ENCODE measurements at regions not wholly inside any gene's neighbourhood (a gene's known extent, or its start where the extent isn't known, plus 50 kb on each side); places are given as distances from the start of the nearest gene placed in this dataset.

DNA sequence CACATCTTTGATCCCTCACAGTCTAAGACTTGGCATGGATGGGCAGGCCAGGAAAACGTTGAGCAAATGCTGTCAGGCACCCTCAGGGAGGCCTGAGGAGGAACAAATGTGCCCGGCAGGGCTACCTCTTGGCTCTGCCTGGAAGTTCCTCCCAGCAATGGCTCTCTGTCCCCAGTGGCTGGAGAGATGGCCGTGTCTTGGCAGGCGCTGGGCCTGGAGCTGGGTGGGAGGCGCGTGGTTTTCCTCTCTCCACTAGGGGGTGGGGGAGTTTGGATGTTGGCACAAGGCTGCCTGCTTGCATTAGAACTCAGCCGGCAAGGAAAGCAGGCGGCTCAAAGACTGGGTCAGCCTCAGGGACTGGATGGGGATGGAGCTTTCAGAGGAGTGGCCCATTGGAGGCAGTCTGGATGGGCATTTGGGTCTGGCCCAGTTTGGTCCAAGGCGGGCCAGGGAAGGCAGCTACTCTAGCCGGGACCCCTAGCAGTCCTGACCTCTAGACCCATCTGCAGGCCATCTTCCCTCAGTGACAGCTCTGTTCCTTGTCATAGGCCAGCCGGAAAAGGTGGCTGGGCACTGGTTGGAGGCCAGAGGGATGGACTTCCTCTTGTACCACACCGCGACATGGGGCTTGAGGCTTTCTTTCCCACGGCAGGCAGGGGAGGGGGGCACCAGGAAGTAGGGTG is 68.2 kb upstream of the STC2 start:
- peak; percentile 16 for DNase-seq
- Histone ChIP-seq H2AK5ac (ENCODE audit: low read length, severe bottlenecking) (no peak overlapping the region), H3K4me1 (ENCODE audit: control insufficient read depth, insufficient read depth, low read depth, low read length) (no peaks in the 10 kb centered on the region), H3K27ac (ENCODE audit: low read length, poor library complexity, severe bottlenecking) (no peak overlapping the region), H3K79me1 (replicated peaks; ENCODE audit: low read length, poor library complexity, severe bottlenecking) (no peaks in the 10 kb centered on the region), H3K9ac (ENCODE audit: low read length) (no peak overlapping the region), H2BK5ac (ENCODE audit: low read depth, low read length, poor library complexity, severe bottlenecking) (no peak overlapping the region), H4K91ac (ENCODE audit: low read length) (peak overlapping the region; percentile 95), H3K4ac (ENCODE audit: low read depth in 1 of 2, low read length in 2 of 2) (peak overlapping the region; percentile 85 to 90), H3K4me2 (ENCODE audit: low read length, poor library complexity, severe bottlenecking) (no peak overlapping the region), H2AFZ (ENCODE audit: low read depth, low read length) (peak overlapping the region; percentile 58), H2BK12ac (ENCODE audit: low read length in 2 of 2) (peak overlapping the region; percentile 92 to 98), H3K9me3 (ENCODE audit: control insufficient read depth, low read length) (peaks cover 17% of the 10 kb centered on the region), H3K23ac (ENCODE audit: low read length in 2 of 2) (no peak overlapping the region), H3K27me3 (ENCODE audit: control insufficient read depth in 1 of 2, insufficient read depth in 1 of 2, low read length in 2 of 2) (no peaks in the 10 kb centered on the region), H4K8ac (ENCODE audit: low read length) (peak overlapping the region; percentile 61), H3K4me3 (ENCODE audit: insufficient read depth in 1 of 2, low read depth in 1 of 2, low read length in 2 of 2) (no peak overlapping the region), H2BK120ac (ENCODE audit: low read depth, low read length) (no peak overlapping the region), H3K36me3 (ENCODE audit: control insufficient read depth in 1 of 2, insufficient read depth in 2 of 2, low read depth in 1 of 2, low read length in 2 of 2) (no peaks in the 10 kb centered on the region), H3K14ac (ENCODE audit: low read length in 2 of 2) (peak overlapping the region in 1 of 2 experiments; percentile 84), H3K18ac (ENCODE audit: low read depth in 1 of 2, low read length in 2 of 2) (peak overlapping the region; percentile 85 to 96), H2BK15ac (ENCODE audit: low read depth, poor library complexity, severe bottlenecking) (peak overlapping the region; percentile 9)
- 78% methylated on average over 14 of the region's 14 CpGs for WGBS

DNA sequence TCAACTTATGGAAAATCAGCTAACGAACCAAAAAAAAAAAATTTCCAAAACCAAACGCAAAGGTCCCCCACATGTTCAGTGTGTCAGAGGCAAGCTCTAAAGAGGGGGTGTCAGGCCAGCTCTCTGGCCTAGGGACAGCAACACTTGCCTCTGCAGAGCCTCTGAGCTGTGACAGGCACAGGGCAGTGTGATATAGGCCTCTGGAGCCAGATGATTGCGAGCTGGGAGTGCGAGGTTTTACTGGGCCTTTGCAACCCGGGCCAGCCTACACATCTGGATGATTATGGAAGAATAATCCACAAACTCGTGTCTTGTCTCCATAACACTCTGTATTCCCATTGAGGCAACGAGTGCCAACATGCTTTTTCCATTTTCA is 67.7 kb upstream of the STC2 start:
- no peak for DNase-seq
- no peak overlapping the region for H2BK120ac ChIP-seq (ENCODE audit: low read depth, low read length)
- 95% methylated on average over 7 of the region's 7 CpGs for WGBS

DNA sequence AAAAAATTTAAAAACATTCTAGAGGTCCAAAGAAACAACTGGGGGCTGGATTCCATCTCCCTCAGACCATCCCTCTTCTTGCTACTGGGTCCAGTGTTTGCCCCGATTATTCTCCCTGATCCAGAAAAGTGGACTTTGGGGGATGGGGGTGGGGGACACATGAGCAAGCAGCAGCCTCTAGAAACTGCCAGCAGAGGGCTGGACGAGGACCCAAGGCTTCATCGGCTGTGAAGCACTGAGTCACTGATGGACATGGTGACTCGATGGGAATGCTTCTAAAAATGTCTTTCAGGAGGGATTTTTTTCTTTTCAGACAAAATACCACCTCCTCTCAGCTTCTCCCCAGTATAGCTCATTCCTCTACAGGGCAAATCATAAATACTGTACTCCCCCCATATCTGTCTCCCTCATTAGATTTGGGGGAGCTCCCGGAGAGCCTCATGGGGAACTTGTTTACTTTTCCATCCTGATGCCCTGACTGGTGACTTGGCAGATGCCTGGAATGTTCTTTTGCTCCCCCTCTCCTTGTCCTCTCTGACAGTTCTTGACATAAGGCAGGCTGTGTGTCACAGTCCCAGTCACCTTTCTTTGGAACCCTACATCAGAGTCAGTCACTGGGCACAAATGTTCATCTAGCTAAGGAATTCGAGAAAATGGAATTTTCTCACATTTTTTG is 67.2 kb upstream of the STC2 start:
- H4K8ac ChIP-seq (ENCODE audit: low read length), result no peak overlapping the region
- no peaks in the 10 kb centered on the region for H3K27me3 ChIP-seq (ENCODE audit: control insufficient read depth in 1 of 2, insufficient read depth in 1 of 2, low read length in 2 of 2)
- peaks cover 17% of the 10 kb centered on the region for H3K9me3 ChIP-seq (ENCODE audit: control insufficient read depth, low read length)
- H3K4ac ChIP-seq (ENCODE audit: low read depth in 1 of 2, low read length in 2 of 2), result peak overlapping the region in 1 of 2 experiments; percentile 24
- H3K23ac ChIP-seq (ENCODE audit: low read length in 2 of 2), result no peak overlapping the region
- no peak overlapping the region for H2AK5ac ChIP-seq (ENCODE audit: low read length, severe bottlenecking)
- H3K4me3 ChIP-seq (ENCODE audit: insufficient read depth in 1 of 2, low read depth in 1 of 2, low read length in 2 of 2), result no peak overlapping the region
- peak; percentile 68 for DNase-seq
- no peak overlapping the region for H2AFZ ChIP-seq (ENCODE audit: low read depth, low read length)
- no peaks in the 10 kb centered on the region for H3K36me3 ChIP-seq (ENCODE audit: control insufficient read depth in 1 of 2, insufficient read depth in 2 of 2, low read depth in 1 of 2, low read length in 2 of 2)
- no peak overlapping the region for H3K4me2 ChIP-seq (ENCODE audit: low read length, poor library complexity, severe bottlenecking)
- no peak overlapping the region for H2BK5ac ChIP-seq (ENCODE audit: low read depth, low read length, poor library complexity, severe bottlenecking)
- no peaks in the 10 kb centered on the region for H3K79me1 ChIP-seq (replicated peaks; ENCODE audit: low read length, poor library complexity, severe bottlenecking)
- no peak overlapping the region for H2BK120ac ChIP-seq (ENCODE audit: low read depth, low read length)
- no peaks in the 10 kb centered on the region for H3K4me1 ChIP-seq (ENCODE audit: control insufficient read depth, insufficient read depth, low read depth, low read length)
- no peak overlapping the region for H3K14ac ChIP-seq (ENCODE audit: low read length in 2 of 2)
- WGBS, result 74% methylated on average over 4 of the region's 6 CpGs
- H3K18ac ChIP-seq (ENCODE audit: low read depth in 1 of 2, low read length in 2 of 2), result no peak overlapping the region
- no peak overlapping the region for H3K27ac ChIP-seq (ENCODE audit: low read length, poor library complexity, severe bottlenecking)
- peak overlapping the region; percentile 44 for H3K9ac ChIP-seq (ENCODE audit: low read length)
- H2BK12ac ChIP-seq (ENCODE audit: low read length in 2 of 2), result peak overlapping the region in 1 of 2 experiments; percentile 8
- no peak overlapping the region for H2BK15ac ChIP-seq (ENCODE audit: low read depth, poor library complexity, severe bottlenecking)
- no peak overlapping the region for H4K91ac ChIP-seq (ENCODE audit: low read length)

More for the DNA sequence above, 67.7 kb upstream of the STC2 start:
- Histone ChIP-seq H4K91ac (ENCODE audit: low read length) (no peak overlapping the region), H3K4me1 (ENCODE audit: control insufficient read depth, insufficient read depth, low read depth, low read length) (no peaks in the 10 kb centered on the region), H3K27ac (ENCODE audit: low read length, poor library complexity, severe bottlenecking) (no peak overlapping the region), H3K27me3 (ENCODE audit: control insufficient read depth in 1 of 2, insufficient read depth in 1 of 2, low read length in 2 of 2) (no peaks in the 10 kb centered on the region), H3K79me1 (replicated peaks; ENCODE audit: low read length, poor library complexity, severe bottlenecking) (no peaks in the 10 kb centered on the region), H2BK5ac (ENCODE audit: low read depth, low read length, poor library complexity, severe bottlenecking) (no peak overlapping the region), H2BK15ac (ENCODE audit: low read depth, poor library complexity, severe bottlenecking) (no peak overlapping the region), H3K18ac (ENCODE audit: low read depth in 1 of 2, low read length in 2 of 2) (peak overlapping the region in 1 of 2 experiments; percentile 96), H3K4me2 (ENCODE audit: low read length, poor library complexity, severe bottlenecking) (no peak overlapping the region), H3K14ac (ENCODE audit: low read length in 2 of 2) (no peak overlapping the region), H3K9me3 (ENCODE audit: control insufficient read depth, low read length) (peaks cover 17% of the 10 kb centered on the region), H3K4ac (ENCODE audit: low read depth in 1 of 2, low read length in 2 of 2) (no peak overlapping the region), H3K4me3 (ENCODE audit: insufficient read depth in 1 of 2, low read depth in 1 of 2, low read length in 2 of 2) (no peak overlapping the region), H4K8ac (ENCODE audit: low read length) (no peak overlapping the region), H3K36me3 (ENCODE audit: control insufficient read depth in 1 of 2, insufficient read depth in 2 of 2, low read depth in 1 of 2, low read length in 2 of 2) (no peaks in the 10 kb centered on the region), H3K9ac (ENCODE audit: low read length) (peak overlapping the region; percentile 44), H3K23ac (ENCODE audit: low read length in 2 of 2) (no peak overlapping the region), H2BK12ac (ENCODE audit: low read length in 2 of 2) (peak overlapping the region in 1 of 2 experiments; percentile 33), H2AK5ac (ENCODE audit: low read length, severe bottlenecking) (no peak overlapping the region), H2AFZ (ENCODE audit: low read depth, low read length) (no peak overlapping the region)

DNA sequence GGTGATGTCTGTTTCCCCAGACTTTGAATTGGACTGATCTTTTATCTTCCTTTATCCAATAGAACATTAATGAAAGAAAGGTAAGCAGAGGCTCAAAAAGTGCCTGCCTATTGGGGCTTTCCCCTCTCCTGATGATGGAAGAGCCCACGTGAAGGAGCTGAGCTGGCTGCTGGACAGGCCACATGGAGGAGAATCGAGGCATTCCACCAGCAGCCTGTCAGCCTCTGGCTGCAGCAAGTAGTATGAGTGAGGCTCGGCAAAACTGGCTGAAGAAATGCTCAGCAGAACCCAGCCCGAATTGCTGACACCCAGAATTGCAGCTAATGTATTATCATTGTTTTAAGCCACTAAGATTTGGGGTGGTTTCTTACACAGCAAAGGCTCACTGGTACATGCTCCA is 66.5 kb upstream of the STC2 start:
- no peak overlapping the region for H2BK12ac ChIP-seq (ENCODE audit: low read length in 2 of 2)
- H2AK5ac ChIP-seq (ENCODE audit: low read length, severe bottlenecking), result no peak overlapping the region
- no peaks in the 10 kb centered on the region for H3K27me3 ChIP-seq (ENCODE audit: control insufficient read depth in 1 of 2, insufficient read depth in 1 of 2, low read length in 2 of 2)
- no peak for DNase-seq
- no peak overlapping the region for H3K14ac ChIP-seq (ENCODE audit: low read length in 2 of 2)
- H3K18ac ChIP-seq (ENCODE audit: low read depth in 1 of 2, low read length in 2 of 2), result no peak overlapping the region
- no peaks in the 10 kb centered on the region for H3K79me1 ChIP-seq (replicated peaks; ENCODE audit: low read length, poor library complexity, severe bottlenecking)
- no peak overlapping the region for H2AFZ ChIP-seq (ENCODE audit: low read depth, low read length)
- H2BK120ac ChIP-seq (ENCODE audit: low read depth, low read length), result no peak overlapping the region
- no peak overlapping the region for H3K4ac ChIP-seq (ENCODE audit: low read depth in 1 of 2, low read length in 2 of 2)
- H3K9me3 ChIP-seq (ENCODE audit: control insufficient read depth, low read length), result peaks cover 17% of the 10 kb centered on the region
- H3K9ac ChIP-seq (ENCODE audit: low read length), result peak overlapping the region; percentile 44
- no peak overlapping the region for H3K23ac ChIP-seq (ENCODE audit: low read length in 2 of 2)
- WGBS, result 90% methylated on average over 4 of the region's 4 CpGs
- H4K91ac ChIP-seq (ENCODE audit: low read length), result no peak overlapping the region
- H4K8ac ChIP-seq (ENCODE audit: low read length), result no peak overlapping the region
- H3K27ac ChIP-seq (ENCODE audit: low read length, poor library complexity, severe bottlenecking), result no peak overlapping the region
- H3K4me3 ChIP-seq (ENCODE audit: insufficient read depth in 1 of 2, low read depth in 1 of 2, low read length in 2 of 2), result no peak overlapping the region
- no peaks in the 10 kb centered on the region for H3K4me1 ChIP-seq (ENCODE audit: control insufficient read depth, insufficient read depth, low read depth, low read length)
- H2BK15ac ChIP-seq (ENCODE audit: low read depth, poor library complexity, severe bottlenecking), result no peak overlapping the region
- H2BK5ac ChIP-seq (ENCODE audit: low read depth, low read length, poor library complexity, severe bottlenecking), result no peak overlapping the region
- no peaks in the 10 kb centered on the region for H3K36me3 ChIP-seq (ENCODE audit: control insufficient read depth in 1 of 2, insufficient read depth in 2 of 2, low read depth in 1 of 2, low read length in 2 of 2)
- H3K4me2 ChIP-seq (ENCODE audit: low read length, poor library complexity, severe bottlenecking), result no peak overlapping the region
